ENCODE measurements at regions not wholly inside any gene's neighbourhood (a gene's known extent, or its start where the extent isn't known, plus 50 kb on each side); places are given as distances from the start of the nearest gene placed in this dataset.

DNA sequence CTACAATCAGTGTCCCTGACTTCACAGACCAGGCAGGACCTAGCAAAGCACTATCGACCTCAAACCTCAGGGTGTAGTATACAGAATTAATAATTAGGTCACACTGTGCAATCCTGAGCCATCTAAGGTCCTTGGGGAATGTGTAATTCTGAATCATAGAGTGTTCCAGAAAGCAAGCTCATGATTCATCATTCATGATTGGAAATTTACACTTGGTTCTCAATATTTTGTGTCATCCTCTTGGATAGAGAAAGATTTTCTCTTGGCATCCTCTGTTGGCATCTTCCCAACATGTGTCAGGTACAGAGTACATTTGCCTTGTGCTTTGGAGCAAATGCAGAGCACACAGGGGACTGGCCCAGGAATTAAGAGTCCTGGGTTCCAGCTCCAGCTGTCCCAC, 245.0 kb upstream of the NT5C1B start:
- intact Hi-C loops (cut with micrococcal nuclease; ENCODE audit: unreplicated experiment) (loop anchor here (5.0 kb wide), 1 partner anchor 312 kb away; no protein-coding TSS in a partner anchor), in situ Hi-C loops (cut with HindIII; ENCODE audit: extremely low pct_ligation_motif_present, low pct_unique_long_range_greater_than_20kb) (no loop called here)
- DNase-seq (ENCODE audit: low spot score) = no peak
- no peak overlapping the region for H3K27ac ChIP-seq (ENCODE audit: extremely low read length, insufficient read depth, low read length)
- TF ChIP-seq, protein P1, sequence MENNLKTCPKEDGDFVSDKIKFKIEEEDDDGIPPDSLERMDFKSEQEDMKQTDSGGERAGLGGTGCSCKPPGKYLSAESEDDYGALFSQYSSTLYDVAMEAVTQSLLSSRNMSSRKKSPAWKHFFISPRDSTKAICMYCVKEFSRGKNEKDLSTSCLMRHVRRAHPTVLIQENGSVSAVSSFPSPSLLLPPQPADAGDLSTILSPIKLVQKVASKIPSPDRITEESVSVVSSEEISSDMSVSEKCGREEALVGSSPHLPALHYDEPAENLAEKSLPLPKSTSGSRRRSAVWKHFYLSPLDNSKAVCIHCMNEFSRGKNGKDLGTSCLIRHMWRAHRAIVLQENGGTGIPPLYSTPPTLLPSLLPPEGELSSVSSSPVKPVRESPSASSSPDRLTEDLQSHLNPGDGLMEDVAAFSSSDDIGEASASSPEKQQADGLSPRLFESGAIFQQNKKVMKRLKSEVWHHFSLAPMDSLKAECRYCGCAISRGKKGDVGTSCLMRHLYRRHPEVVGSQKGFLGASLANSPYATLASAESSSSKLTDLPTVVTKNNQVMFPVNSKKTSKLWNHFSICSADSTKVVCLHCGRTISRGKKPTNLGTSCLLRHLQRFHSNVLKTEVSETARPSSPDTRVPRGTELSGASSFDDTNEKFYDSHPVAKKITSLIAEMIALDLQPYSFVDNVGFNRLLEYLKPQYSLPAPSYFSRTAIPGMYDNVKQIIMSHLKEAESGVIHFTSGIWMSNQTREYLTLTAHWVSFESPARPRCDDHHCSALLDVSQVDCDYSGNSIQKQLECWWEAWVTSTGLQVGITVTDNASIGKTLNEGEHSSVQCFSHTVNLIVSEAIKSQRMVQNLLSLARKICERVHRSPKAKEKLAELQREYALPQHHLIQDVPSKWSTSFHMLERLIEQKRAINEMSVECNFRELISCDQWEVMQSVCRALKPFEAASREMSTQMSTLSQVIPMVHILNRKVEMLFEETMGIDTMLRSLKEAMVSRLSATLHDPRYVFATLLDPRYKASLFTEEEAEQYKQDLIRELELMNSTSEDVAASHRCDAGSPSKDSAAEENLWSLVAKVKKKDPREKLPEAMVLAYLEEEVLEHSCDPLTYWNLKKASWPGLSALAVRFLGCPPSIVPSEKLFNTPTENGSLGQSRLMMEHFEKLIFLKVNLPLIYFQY (CRISPR knock-in tag; IDR thresholded peaks at IDR 0.05; ENCODE audit: borderline replicate concordance) = no peak
- TF ChIP-seq ZNF350 (CRISPR knock-in tag; IDR thresholded peaks at IDR 0.05; ENCODE audit: borderline replicate concordance, low read depth) (no peak), KLF16 (CRISPR knock-in tag; IDR thresholded peaks at IDR 0.05) (no peak)
- no peak overlapping the region for H3K9ac ChIP-seq (ENCODE audit: insufficient read depth, low read depth, low read length)
- peaks cover 44% of the 10 kb centered on the region for H3K4me1 ChIP-seq (ENCODE audit: insufficient read depth, low read length)
- no peak overlapping the region for H2AFZ ChIP-seq (ENCODE audit: low read length)
- WGBS (ENCODE audit: low lambda C conversion rate) = 39% methylated on average over 1 of the region's 1 CpG
- no peaks in the 10 kb centered on the region for H3K9me3 ChIP-seq (ENCODE audit: low read length)
- no peak overlapping the region for H3K4me2 ChIP-seq (ENCODE audit: low read depth, low read length)
- H3K36me3 ChIP-seq (replicated peaks in 1 of 2; ENCODE audit: control insufficient read depth in 1 of 2, insufficient read depth in 2 of 2, low read length in 2 of 2) = no peaks in the 10 kb centered on the region
- no peak for FAIRE-seq
- no TSS peak for BruUV-seq (replicated peaks)
- POLR2A ChIA-PET = no interaction called here
- no peak for ATAC-seq
- H4K20me1 ChIP-seq (ENCODE audit: insufficient read depth, low read length) = no peaks in the 10 kb centered on the region
- no peaks in the 10 kb centered on the region for H3K79me2 ChIP-seq (ENCODE audit: insufficient read depth, low read length)
- H3K4me3 ChIP-seq (replicated peaks in 1 of 3; ENCODE audit: insufficient read depth in 1 of 3, low read depth in 2 of 3, low read length in 3 of 3) = no peak overlapping the region
- CTCF ChIA-PET (ENCODE audit: low intra/inter-chr PET ratio, low total read pairs) = no interaction called here
- no peaks in the 10 kb centered on the region for H3K27me3 ChIP-seq (ENCODE audit: control insufficient read depth in 1 of 2, insufficient read depth in 2 of 2, low read length in 2 of 2)

DNA sequence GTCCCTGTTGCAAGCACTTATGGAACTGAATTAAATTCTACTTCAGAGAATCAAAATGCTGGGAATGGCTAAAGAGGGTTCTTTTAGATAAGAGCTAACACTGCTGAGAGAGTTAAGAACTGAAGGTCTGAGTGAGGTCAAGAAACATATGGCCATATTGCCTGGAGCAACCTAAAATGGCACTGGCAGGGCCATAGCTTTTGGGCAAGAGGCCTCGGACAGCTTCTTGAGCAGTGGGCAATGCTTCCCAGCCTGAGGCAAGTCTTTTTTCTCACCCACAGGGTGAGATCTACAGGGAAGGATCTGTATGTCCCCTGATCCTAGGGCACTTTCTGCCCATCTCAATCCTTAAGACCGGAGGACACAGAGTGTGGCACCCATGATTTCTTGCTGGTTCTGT, 244.6 kb upstream of the NT5C1B start:
- Histone ChIP-seq H3K4me3 (replicated peaks in 1 of 3; ENCODE audit: insufficient read depth in 1 of 3, low read depth in 2 of 3, low read length in 3 of 3) (no peak overlapping the region), H3K36me3 (replicated peaks in 1 of 2; ENCODE audit: control insufficient read depth in 1 of 2, insufficient read depth in 2 of 2, low read length in 2 of 2) (no peaks in the 10 kb centered on the region), H4K20me1 (ENCODE audit: insufficient read depth, low read length) (no peaks in the 10 kb centered on the region), H3K4me2 (ENCODE audit: low read depth, low read length) (no peak overlapping the region), H3K9me3 (ENCODE audit: low read length) (no peaks in the 10 kb centered on the region), H3K9ac (ENCODE audit: insufficient read depth, low read depth, low read length) (no peak overlapping the region), H3K79me2 (ENCODE audit: insufficient read depth, low read length) (no peaks in the 10 kb centered on the region), H3K27me3 (ENCODE audit: control insufficient read depth in 1 of 2, insufficient read depth in 2 of 2, low read length in 2 of 2) (no peaks in the 10 kb centered on the region), H3K4me1 (ENCODE audit: insufficient read depth, low read length) (peaks cover 47% of the 10 kb centered on the region), H3K27ac (ENCODE audit: extremely low read length, insufficient read depth, low read length) (no peak overlapping the region), H2AFZ (ENCODE audit: low read length) (no peak overlapping the region)
- 75% methylated on average over 2 of the region's 2 CpGs for WGBS (ENCODE audit: low lambda C conversion rate)
- ChIA-PET CTCF (ENCODE audit: low intra/inter-chr PET ratio, low total read pairs) (no interaction called here), POLR2A (no interaction called here)
- intact Hi-C loops (cut with micrococcal nuclease; ENCODE audit: unreplicated experiment) = loop anchor here (5.0 kb wide), 1 partner anchor 312 kb away; no protein-coding TSS in a partner anchor
- DNase-seq (ENCODE audit: low spot score) (no peak), ATAC-seq (no peak), FAIRE-seq (no peak)
- in situ Hi-C loops (cut with HindIII; ENCODE audit: extremely low pct_ligation_motif_present, low pct_unique_long_range_greater_than_20kb) = no loop called here
- no TSS peak for BruUV-seq (replicated peaks)
- TF ChIP-seq HMGA1 (CRISPR knock-in tag; conservative IDR thresholded peaks at IDR 0.05) = no peak
- no peak for TF ChIP-seq ZNF296 (CRISPR knock-in tag; conservative IDR thresholded peaks at IDR 0.05)
- no peak for TF ChIP-seq MYNN (CRISPR knock-in tag; IDR thresholded peaks at IDR 0.05; ENCODE audit: low read depth)
- TF ChIP-seq ASH2L (IDR thresholded peaks at IDR 0.05; ENCODE audit: insufficient read length, low read depth, low read length) = no peak
- TF ChIP-seq, protein P2, sequence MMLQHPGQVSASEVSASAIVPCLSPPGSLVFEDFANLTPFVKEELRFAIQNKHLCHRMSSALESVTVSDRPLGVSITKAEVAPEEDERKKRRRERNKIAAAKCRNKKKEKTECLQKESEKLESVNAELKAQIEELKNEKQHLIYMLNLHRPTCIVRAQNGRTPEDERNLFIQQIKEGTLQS (CRISPR knock-in tag; IDR thresholded peaks at IDR 0.05) = no peak
- TF ChIP-seq ZBTB8A (CRISPR knock-in tag; IDR thresholded peaks at IDR 0.05; ENCODE audit: borderline replicate concordance, low read depth) = no peak
- TF ChIP-seq RAD21 (CRISPR knock-in tag; IDR thresholded peaks at IDR 0.05) = no peak
- no peak for TF ChIP-seq ZMYM2 (CRISPR knock-in tag; IDR thresholded peaks at IDR 0.05)
- no peak for TF ChIP-seq ZNF891 (CRISPR knock-in tag; IDR thresholded peaks at IDR 0.05)
- no peak for TF ChIP-seq SMAD1 (CRISPR knock-in tag; IDR thresholded peaks at IDR 0.05; ENCODE audit: borderline replicate concordance, low read depth)
- TF ChIP-seq CC2D1A (CRISPR knock-in tag; IDR thresholded peaks at IDR 0.05) = no peak
- TF ChIP-seq ZNF776 (CRISPR knock-in tag; IDR thresholded peaks at IDR 0.05) = no peak
- TF ChIP-seq GABPA (IDR thresholded peaks at IDR 0.05; ENCODE audit: low read depth, low read length) = no peak
- no peak for TF ChIP-seq GABPA (CRISPR knock-in tag; IDR thresholded peaks at IDR 0.05; ENCODE audit: low read depth)
- TF ChIP-seq SALL1 (CRISPR knock-in tag; IDR thresholded peaks at IDR 0.05) = no peak
